ENCODE measurements at regions not wholly inside any gene's neighbourhood (a gene's known extent, or its start where the extent isn't known, plus 50 kb on each side); places are given as distances from the start of the nearest gene placed in this dataset.

- no peak overlapping the region for H3K27ac ChIP-seq (ENCODE audit: extremely low read depth, low read depth, low read length)
- BruUV-seq (replicated peaks): no TSS peak
- H3K9ac ChIP-seq (ENCODE audit: insufficient read depth in 1 of 2, low read depth in 2 of 2, low read length in 2 of 2): no peak overlapping the region
- H4K20me1 ChIP-seq (replicated peaks; ENCODE audit: control insufficient read depth, insufficient read depth, low read length): no peaks in the 10 kb centered on the region
- WGBS (ENCODE audit: insufficient coverage, low coverage, missing lambda C conversion rate): 21% methylated on average over 16 of the region's 16 CpGs
- DNase-seq (ENCODE audit: extremely low read depth in 1 of 4, low spot score in 3 of 4) (no peak), FAIRE-seq (no peak), ATAC-seq (peak; percentile 39)
- no peaks in the 10 kb centered on the region for H3K79me2 ChIP-seq (ENCODE audit: control insufficient read depth, insufficient read depth, low read length)
- no peaks in the 10 kb centered on the region for H3K9me1 ChIP-seq (ENCODE audit: control insufficient read depth, insufficient read depth, low read length)
- POLR2A ChIA-PET: interaction anchor here (0.6 to 1.5 kb wide), 3 partner anchors 10 to 21 kb away, joined by 4 read pairs; no protein-coding TSS in a partner anchor
- H3K27me3 ChIP-seq (ENCODE audit: control insufficient read depth in 2 of 2, insufficient read depth in 2 of 2, low read length in 2 of 2): peaks cover 0 to 4% of the 10 kb centered on the region in 2 experiments; a peak in 1 of 5 replicates
- CTCF ChIA-PET (ENCODE audit: low intra/inter-chr PET ratio): no interaction called here
- intact Hi-C loops (cut with micrococcal nuclease) (no loop called here), in situ Hi-C loops (cut with MboI) (no loop called here)
- H3K9me3 ChIP-seq (replicated peaks; ENCODE audit: control insufficient read depth, insufficient read depth, low read depth, low read length): no peaks in the 10 kb centered on the region
- H2AFZ ChIP-seq (ENCODE audit: low read depth, low read length): peak overlapping the region; percentile 70
- H3K36me3 ChIP-seq (ENCODE audit: control insufficient read depth, insufficient read depth, low read length): no peaks in the 10 kb centered on the region
- TF ChIP-seq CLOCK (CRISPR knock-in tag; IDR thresholded peaks at IDR 0.05; ENCODE audit: borderline replicate concordance): no peak
- no peak for TF ChIP-seq ETV5 (CRISPR knock-in tag; IDR thresholded peaks at IDR 0.05; ENCODE audit: low read depth)
- TF ChIP-seq TAF15 (IDR thresholded peaks at IDR 0.05; ENCODE audit: low read depth, low read length): no peak
- TF ChIP-seq ZNF511 (CRISPR knock-in tag; IDR thresholded peaks at IDR 0.05): no peak
- no peak for TF ChIP-seq HCFC1 (IDR thresholded peaks at IDR 0.05; ENCODE audit: low read depth, low read length)
- TF ChIP-seq EHMT2 (IDR thresholded peaks at IDR 0.05): no peak
- no peak for TF ChIP-seq SRSF3 (IDR thresholded peaks at IDR 0.05; ENCODE audit: insufficient read depth, low read length)
- TF ChIP-seq NFATC3 (IDR thresholded peaks at IDR 0.05): no peak
- TF ChIP-seq STAT5B (CRISPR knock-in tag; IDR thresholded peaks at IDR 0.05): no peak
- TF ChIP-seq ZNF263 (CRISPR knock-in tag; IDR thresholded peaks at IDR 0.05; ENCODE audit: borderline replicate concordance): no peak
- TF ChIP-seq NR0B1 (IDR thresholded peaks at IDR 0.05; ENCODE audit: partially characterized antibody): no peak
- TF ChIP-seq TGIF2 (CRISPR knock-in tag; IDR thresholded peaks at IDR 0.05): no peak
- TF ChIP-seq HMGN3 (IDR thresholded peaks at IDR 0.05; ENCODE audit: borderline replicate concordance, extremely low read depth, insufficient read length, low read depth, low read length): no peak
- TF ChIP-seq ZNF324 (CRISPR knock-in tag; IDR thresholded peaks at IDR 0.05): no peak
- peaks cover 9 to 14% of the 10 kb centered on the region in 2 experiments for H3K4me1 ChIP-seq (replicated peaks in 1 of 2; ENCODE audit: control insufficient read depth in 2 of 2, insufficient read depth in 2 of 2, low read length in 2 of 2)
- no peak overlapping the region for H3K4me3 ChIP-seq
- H3K4me2 ChIP-seq (ENCODE audit: insufficient read depth, low read length): peak overlapping the region; percentile 12; the same call in 1 of the 2 replicates
Observed at GRCh38 chr20:50313827-50314677, 123.4 kb downstream of the CEBPB start.

Measured in K562 (cell line).